HG02981 (cell line): ENCODE measurements at regions not wholly inside any gene's neighbourhood (a gene's known extent, or its start where the extent isn't known, plus 50 kb on each side); places are given as distances from the start of the nearest gene placed in this dataset.
"Not testable (repeated sequence)": the region's sequence is repeated elsewhere in the genome, so short reads cannot be mapped to it uniquely, and the experiment has no call there.

ENCODE experiments used
- ATAC-seq: cut with Tn5 transposase; IDR thresholded peaks from one replicate; pipeline ENCODE4 v1.9.1; 2021; ENCODE audit warnings: mild to moderate bottlenecking, moderate library complexity; ENCODE audit not compliant: unreplicated experiment

GRCh38 chr13:70336866-70337265 is 228.6 kb upstream of the KLHL1 start:
- no peak for ATAC-seq

- ATAC-seq: no peak
Measured at GRCh38 chr13:70333752-70334151, 225.5 kb upstream of the KLHL1 start.

- no peak for ATAC-seq
Measured at GRCh38 chr13:70330697-70331361, 222.6 kb upstream of the KLHL1 start.

- ATAC-seq: no peak
Measured at GRCh38 chr13:70324519-70324918, 216.3 kb upstream of the KLHL1 start.

GRCh38 chr13:70311191-70311590 is 202.9 kb upstream of the KLHL1 start:
- no peak for ATAC-seq

GRCh38 chr13:70310396-70311119 is 202.3 kb upstream of the KLHL1 start:
- peak; percentile 59 for ATAC-seq

- no peak for ATAC-seq
Measured at GRCh38 chr13:70297189-70297616, 189.0 kb upstream of the KLHL1 start.

- no peak for ATAC-seq
Measured at GRCh38 chr13:70284371-70284770, 176.1 kb upstream of the KLHL1 start.

- no peak for ATAC-seq
Measured at GRCh38 chr13:70275841-70276240, 167.6 kb upstream of the KLHL1 start.

GRCh38 chr13:70255406-70255991 is 147.2 kb upstream of the KLHL1 start:
- no peak for ATAC-seq

- no peak for ATAC-seq
Measured at GRCh38 chr13:70253834-70254233, 145.6 kb upstream of the KLHL1 start.

- no peak for ATAC-seq
Measured at GRCh38 chr13:70253411-70253810, 145.2 kb upstream of the KLHL1 start.

- ATAC-seq: no peak
Measured at GRCh38 chr13:70249332-70250064, 141.2 kb upstream of the KLHL1 start.

- no peak for ATAC-seq
Measured at GRCh38 chr13:70237131-70237530, 128.9 kb upstream of the KLHL1 start.

- no peak for ATAC-seq
Measured at GRCh38 chr13:70235565-70235964, 127.3 kb upstream of the KLHL1 start.

- ATAC-seq: no peak
Measured at GRCh38 chr13:70223911-70224310, 115.7 kb upstream of the KLHL1 start.

- no peak for ATAC-seq
Measured at GRCh38 chr13:70222926-70223325, 114.7 kb upstream of the KLHL1 start.

GRCh38 chr13:70218618-70219017 is 110.4 kb upstream of the KLHL1 start:
- ATAC-seq: no peak

GRCh38 chr13:70208968-70209367 is 100.7 kb upstream of the KLHL1 start:
- not testable (repeated sequence) for ATAC-seq

- no peak for ATAC-seq
Measured at GRCh38 chr13:70206671-70207070, 98.4 kb upstream of the KLHL1 start.

- ATAC-seq: no peak
Measured at GRCh38 chr13:70203661-70204229, 95.5 kb upstream of the KLHL1 start.
